Ureter (tissue), 1 donor: ENCODE measurements at regions not wholly inside any gene's neighbourhood (a gene's known extent, or its start where the extent isn't known, plus 50 kb on each side); places are given as distances from the start of the nearest gene placed in this dataset.

Experiments used
- DNase-seq: peaks from one replicate; pipeline ENCODE4 v3.0.0-alpha.2; 2020; ENCODE audit warnings: low spot score
- donor health status: DM: yes; HTN: yes; CAD: no.

DNA sequence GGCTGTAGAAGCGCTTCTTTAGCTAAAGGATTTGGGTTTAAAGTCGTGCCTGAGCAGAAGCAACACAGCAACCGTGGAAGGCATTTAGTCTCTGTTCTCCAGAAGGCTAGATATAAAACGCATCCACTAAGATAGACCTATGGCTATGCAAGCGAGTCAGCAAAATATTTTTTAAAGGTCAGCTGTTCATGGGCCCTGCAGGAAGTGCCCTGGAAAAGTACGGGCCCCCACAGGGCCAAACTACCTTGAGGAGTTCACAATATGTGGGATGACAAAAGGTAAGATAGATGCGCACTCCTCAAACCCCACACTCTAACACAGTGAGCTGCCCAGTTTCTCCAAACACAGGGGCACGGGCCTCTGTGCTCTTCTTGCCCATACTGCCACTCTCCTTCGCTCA lies 261.6 kb downstream of the VPS13C start:
- DNase-seq, result no peak

DNA sequence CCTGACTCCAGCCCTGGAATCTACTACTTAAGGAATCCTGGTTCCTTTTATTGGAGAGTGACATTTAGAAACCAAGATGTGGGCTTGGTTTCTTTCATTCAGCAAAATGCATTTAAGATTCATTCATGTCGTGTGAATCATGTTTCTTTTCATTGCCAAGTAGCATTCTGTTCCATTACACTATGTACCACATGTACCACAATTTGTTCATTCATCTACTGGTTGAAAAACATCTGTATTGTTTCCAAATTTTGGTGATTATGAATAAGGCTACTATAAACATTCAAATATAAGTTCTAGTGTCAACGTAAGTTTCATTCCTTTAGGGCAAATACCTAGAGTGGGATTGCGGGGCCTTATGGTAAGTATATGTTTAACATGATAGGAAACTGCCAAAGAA lies 264.2 kb downstream of the VPS13C start:
- DNase-seq, result no peak

DNA sequence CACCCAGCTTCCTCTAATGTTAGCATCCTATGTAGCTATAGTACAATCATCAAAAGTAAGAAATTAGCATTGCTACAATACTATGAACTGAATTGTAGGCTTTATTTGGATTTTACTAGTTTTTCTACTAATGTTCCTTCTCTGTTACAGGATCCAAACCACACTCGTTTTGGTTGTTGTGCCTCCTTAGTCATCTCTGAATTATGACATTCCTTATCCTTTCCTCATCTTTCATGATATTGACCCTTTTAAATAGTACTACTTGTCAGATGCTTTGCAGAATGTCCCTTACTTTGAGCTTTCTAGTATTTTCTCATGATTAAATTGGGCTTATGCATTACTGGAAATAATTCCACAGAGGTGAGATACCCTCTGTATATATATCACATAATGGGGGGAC lies 265.4 kb downstream of the VPS13C start:
- no peak for DNase-seq

DNA sequence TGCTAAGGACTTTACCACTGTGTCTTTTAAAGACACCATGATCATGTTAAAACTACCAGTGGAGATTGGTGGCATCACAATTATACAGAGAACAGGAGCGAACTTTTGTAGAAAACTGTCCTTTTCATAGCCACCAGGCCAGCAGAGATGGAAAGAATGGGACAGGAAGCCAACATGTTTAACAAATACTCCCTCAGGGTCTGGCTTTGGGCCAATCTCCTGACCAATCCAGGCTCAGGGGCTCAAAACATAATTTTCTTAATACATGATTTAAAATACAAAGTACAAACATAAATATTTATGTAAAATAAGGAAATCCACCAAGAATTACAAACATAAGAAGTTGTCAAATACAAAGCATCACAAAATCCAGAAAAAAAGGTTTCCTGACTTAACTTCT lies 266.0 kb downstream of the VPS13C start:
- DNase-seq, result no peak

DNA sequence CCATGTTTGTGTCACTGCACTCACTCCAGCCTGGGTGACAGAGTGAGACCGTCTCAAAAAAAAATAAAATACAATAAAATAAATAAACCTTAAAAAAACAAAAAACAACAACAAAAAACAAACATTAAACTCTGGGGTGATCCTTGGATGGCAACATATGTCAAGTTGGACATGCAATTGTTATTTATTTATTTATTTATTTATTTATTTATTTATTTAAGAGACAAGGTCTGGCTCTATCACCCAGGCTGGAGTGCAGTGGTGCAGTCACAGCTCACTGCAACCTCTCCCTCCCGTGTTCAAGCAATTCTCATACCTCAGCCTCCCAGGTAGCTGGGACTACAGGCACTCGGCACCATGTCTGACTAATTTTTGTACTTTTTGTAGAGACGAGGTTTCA lies 275.5 kb downstream of the VPS13C start:
- DNase-seq, result no peak

DNA sequence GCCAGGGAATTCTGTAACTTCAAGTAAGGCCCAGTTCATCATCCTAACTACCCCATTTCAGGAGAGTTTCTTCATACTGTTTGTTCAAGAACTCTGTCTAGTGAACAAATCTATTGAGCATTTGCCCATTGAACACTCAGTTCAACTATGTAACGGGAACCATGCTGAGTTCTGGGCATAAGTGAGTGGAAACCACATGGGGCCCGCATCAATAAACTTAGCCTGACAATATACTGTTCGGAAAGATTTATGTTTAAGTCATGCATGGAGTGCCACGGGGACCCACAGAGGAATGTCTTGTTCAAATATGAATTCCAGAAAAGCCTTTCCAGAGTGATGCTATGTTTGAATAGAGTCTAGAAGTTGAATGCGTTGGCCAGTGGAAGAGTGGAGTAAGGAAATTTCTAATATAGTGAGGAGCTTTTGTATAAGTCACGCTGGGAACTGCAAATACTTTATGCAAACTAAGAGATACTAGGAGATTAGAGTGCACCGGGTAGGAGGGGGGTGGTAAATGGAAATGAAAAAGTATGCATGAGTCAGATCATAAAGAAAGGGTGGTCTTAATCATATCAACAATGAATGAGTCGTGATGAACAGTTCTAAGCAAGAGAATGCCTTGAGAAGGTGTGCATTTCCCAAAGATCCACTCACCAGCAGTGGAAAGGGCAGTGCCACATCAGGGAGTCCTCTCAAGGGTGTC lies 279.8 kb downstream of the VPS13C start:
- DNase-seq, result no peak

DNA sequence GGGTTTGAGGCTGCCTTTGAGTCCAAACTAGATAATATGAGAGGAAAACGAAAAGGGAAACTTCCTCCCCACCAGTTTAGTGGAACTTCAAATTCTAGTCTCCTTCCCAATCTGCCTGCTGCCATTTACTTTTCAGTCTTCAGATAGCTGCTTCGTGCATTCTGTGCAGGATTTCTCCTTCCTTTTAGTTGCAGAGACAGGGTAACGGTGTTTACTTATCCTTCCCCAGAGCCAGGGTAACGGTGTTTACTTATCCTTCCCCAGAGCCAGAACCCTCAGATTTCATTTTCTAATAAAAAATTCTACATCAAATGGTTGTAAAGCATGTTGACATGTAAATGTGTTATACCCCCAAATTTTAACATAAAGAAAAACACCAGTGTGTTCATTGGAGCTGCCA lies 282.6 kb downstream of the VPS13C start:
- DNase-seq, result no peak

DNA sequence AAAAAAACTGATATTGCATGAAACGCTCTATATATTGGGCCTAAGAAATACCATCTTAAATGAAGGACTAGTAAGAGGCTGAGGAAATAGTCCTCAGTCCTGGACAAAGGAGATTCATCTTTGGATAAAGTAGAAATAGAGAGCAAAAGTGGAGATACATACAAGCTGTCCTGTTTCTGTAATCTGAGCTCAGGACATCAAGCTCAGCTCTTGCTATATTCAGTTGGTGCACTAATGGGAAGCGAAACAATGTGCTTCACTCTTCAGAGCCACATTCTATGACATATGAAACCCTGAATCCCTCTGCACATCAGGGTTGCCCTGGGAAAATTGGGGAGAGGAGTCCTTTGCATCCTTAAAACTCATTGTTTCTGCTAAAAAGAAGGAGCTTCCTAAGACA lies 290.7 kb downstream of the VPS13C start:
- no peak for DNase-seq

DNA sequence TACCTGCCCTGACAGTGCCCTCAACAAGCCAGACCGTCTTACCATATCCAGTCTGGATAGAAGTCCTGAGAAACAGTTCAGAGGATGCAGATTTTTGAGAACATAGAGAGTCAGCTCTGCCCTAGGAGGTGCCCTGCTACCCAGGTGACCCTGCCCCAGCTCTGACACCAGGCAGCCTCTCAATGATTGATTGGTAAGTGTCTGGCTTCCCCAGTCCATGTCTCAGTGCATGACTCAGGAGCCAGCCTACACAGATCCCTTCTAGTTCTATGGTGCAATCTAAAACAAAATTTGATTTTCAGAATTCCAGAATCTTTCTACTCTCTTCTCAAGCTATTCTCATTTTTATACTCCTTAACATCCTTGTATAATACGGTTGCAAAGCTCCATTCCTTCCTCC lies 292.1 kb downstream of the VPS13C start:
- no peak for DNase-seq

DNA sequence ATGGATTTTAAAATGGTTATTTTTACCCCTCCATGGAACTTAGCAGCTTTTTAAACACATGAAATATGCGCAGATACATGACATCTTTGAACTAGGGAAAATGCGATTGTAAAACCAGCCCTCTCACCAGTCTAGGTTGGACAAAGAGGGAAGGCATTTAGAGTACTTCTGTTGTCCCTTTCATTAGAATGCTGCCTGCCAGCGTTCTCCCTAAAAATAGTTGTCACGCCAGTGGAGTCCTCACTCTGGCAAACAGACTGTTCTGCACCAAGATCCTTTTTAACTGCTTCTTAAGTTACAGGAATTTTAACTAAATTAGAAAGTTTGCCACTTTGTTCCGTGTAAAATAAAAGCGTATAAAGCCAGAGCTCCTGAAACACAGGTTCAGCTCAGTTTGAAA lies 295.3 kb downstream of the VPS13C start:
- no peak for DNase-seq

DNA sequence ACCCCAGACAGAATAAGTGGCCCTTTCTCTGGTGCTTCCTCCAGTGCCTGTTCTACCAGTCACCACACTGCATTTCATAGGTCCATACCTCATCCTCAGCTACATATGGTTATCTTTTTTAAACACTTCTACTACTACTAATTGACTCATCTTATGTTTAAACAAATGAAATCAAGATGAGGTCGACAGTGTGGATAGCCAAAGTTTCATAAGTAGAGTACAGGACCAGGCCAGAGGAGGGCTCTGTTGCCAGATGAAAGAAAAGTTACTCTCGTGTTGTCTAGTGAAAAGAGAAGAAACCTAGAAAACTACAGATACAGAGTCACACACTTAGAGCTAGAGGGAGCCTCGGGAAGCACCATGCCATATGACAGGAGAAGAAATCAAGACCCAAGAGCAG lies 296.1 kb downstream of the VPS13C start:
- no peak for DNase-seq

DNA sequence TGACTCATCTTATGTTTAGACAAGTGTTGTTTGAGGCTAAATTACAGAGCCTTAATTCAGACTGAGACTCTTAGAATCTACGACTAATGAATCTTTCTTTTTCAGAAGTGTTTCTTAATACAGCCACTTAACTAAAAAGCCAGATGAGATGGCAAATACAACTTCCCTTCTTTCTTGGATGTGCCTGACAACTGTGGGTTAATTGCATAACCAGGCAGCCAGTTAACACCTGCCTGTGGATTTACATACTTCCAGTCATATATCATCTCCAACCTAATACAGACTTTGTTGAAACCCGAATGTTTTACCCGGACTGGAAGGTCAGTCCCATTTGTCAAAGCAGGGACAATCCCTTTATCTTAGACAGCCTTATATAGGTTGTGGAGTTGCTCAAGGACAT lies 297.6 kb downstream of the VPS13C start:
- no peak for DNase-seq

DNA sequence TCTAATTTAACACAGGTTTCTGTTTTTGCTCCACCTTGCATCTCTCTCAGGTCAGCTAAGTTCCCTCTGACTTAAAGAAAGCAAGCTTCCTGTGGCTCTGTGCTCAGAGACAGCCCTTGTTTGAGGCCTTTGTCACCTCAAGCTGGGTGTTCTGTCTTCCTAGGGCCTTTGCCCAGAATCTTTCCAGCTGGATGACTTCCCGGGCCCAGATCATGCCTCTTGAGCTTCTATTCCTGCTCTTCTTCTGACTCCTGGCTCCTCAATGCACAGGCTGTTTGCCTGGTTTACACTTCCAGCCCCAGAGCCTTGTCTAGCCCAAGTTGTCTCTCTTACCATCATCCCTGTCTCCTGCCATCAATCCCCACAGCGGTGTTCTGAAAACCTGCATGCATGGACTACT lies 300.6 kb downstream of the VPS13C start:
- no peak for DNase-seq

DNA sequence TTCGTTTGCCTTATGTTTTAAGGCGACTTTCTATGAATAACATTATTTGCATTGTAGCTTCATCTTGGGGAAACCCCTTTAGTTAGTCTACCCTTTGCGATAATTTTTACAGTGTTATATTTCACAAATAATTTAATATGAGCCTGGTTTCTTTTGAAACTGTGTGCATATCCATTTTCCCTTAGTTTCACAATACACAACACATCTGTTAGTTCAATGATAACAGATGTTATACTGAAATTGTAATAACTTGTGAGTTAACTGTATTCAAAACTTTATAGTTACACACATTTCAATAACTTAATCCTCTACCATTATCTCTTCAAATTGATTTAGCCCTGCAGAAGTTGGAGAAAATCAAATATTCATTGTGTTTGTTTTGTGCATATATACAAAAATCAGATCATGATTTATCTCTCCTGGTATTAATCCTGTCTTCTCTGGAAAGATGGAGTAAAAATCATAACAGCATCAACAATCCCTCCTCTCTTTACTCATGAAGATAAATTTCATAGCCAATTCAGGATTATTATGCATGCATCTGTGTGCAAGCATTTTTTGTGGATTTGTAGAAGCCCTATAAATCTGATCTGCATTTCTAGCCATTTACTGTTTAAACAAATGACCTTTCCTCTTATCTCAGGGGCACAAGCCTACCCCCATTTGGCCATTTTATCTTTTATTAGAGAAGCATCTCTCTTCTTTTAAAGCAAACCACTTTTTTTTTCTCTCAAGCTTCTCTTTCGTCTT lies 304.0 kb downstream of the VPS13C start:
- DNase-seq, result no peak

DNA sequence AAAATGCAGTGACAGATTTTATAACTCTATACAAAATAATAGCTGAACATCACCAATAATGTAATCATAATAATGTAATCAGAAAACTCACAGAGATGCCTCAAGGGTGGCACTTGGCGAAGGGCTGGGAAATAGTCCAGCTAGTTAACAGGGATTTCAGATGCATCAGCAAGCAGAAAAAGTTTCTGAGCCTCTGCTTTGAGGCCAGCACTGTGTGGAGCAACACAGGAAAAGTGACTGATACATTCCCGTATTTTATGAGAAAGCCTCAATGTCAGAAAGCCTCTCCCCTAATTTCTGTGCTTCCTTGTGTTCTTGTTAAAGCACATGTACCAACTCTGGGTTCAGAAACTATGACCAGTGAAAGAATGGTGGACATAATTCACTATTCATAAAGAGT lies 304.8 kb downstream of the VPS13C start:
- no peak for DNase-seq

DNA sequence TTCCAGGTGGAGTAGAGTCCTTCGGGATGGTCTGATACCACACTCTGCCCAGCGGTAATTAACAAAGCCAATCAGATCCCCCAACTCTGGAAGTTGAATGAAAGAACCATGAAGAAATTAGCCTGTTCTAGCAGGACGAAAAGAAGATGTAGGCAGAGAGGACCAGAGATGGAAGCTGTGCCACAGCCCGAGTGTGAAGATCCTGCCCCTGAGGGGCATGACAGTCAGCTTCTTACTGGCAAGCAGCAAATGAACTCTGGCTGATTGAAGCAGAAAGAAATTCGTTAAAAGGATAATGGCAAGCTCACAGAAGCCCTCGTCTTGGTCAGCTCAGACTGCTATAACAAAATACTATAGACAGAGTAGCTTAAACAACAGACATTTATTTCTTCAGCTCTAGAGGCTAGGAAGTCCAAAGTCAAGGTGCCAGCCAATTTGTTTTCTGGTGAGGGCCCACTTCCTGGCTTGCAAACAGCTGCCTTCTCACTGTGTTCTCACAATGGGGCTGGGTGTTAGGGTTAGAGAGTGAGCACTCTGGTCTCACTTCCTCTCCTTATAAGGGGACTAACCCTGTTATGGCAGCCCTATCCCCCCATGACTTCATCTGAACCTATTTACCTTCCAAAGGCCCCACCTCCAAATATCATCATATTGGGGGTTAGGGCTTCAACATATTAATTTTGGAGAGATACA lies 307.1 kb downstream of the VPS13C start:
- no peak for DNase-seq

DNA sequence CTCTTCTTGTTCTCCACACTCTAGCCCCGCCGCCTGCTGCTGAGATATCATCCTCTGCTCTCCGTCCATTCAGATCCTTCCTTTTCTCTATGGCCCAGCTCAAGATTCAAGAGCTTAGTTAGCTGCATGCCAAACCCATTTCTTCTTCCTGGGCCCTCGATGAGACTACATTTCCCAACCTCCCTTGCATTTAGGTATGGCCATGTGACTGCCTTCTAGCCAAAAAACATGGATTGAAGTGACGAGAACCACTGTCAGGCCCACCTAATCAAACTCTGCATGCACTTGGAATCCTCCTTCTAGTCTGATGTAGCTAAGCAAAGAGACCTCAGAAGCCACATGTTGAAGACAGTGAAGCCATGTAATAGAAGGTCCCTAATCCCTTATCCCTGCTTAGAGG lies 308.2 kb downstream of the VPS13C start:
- DNase-seq, result no peak

DNA sequence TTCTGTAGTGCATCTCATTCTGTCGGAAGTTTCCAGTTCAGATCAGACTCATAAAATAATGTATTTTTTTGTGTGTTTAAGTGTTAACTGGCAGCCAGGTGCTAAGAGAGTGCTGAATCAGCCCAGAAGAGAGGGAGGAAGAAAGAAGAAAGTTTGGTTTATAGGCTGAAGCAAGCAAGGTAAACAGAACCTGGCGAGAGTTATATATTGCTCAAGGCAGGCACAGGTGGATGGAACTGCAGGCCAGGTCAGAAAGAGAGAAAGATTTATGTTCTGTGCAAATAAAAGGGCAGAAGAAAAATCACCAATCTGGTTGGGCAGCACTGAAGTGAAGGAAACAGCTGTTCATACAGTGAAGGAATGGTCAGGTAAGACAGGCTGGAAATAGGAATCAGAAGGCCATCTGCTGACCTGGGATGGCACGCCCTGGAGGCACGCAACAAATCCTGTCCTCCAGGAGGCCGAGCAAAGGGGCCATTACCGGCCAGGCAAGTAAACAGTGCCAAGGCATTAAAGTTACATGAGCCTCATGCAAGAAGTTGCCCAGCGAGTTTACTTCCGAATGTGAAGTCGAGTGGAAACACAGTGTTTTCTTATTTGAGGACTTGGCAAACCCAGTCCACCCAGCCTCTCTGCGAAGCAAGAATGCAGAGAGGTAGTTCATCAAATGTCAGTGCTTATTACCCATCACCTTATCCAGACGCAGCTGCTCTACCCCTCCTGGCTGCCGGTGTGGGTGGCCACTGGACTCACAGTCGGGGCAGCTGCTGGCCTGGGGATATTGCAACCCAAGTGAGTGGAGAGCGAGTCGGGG lies 309.8 kb downstream of the VPS13C start:
- peak; percentile 69 for DNase-seq

DNA sequence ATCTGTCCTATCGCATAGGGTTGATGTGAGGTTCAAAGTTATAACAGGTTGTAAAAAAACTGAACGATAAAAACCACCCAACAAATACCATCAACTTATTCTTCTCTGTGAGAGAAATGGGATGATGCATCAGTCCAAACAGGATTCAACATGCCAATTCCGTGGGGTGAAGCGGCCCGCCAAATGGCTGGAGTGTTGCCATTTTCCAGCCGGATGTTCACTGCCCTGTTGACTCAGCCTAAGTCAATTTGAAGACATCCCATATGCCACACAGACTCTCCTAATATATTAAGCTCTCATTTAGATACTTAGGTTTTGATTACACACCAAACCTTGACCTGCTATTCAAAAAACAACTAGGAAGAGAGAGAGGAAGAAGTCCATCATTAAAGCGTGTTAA lies 311.1 kb downstream of the VPS13C start:
- no peak for DNase-seq

DNA sequence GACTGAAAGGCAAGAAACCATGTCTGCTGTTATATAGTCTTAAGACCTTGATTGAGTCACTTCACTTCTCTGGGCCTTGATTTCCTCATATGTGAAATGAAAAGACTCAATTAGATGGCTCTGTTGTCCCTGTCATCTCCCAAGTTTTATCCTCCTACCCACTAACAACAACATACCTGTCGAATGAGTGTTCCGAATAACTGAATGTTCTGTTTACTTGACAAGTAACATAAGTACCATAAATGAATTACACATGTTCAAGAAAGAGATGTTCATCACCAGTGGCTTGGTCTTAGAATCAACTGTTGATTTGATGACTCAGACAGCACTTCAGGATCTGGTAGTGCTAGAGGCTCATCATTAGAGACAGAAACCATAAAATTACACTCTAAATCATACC lies 311.7 kb downstream of the VPS13C start:
- DNase-seq, result no peak

DNA sequence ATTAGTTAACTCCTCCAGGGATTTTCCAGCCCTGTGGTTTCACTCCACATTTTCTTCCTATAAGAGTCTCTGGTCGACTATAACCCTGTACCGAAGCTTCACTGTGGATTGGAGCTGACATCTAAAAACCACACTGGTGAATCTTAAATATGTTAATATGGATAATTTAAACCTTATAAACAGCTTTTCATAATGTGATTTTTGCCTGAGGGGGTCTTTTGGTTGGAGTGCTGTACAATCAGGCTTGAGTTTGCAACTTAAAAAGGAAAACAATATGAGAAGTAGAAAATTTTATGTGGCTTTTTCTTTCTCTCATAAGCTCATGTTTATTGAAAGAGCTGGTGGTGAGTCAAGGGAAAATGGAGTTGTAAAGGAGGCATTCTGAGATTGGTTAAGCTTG lies 313.7 kb downstream of the VPS13C start:
- DNase-seq, result no peak

DNA sequence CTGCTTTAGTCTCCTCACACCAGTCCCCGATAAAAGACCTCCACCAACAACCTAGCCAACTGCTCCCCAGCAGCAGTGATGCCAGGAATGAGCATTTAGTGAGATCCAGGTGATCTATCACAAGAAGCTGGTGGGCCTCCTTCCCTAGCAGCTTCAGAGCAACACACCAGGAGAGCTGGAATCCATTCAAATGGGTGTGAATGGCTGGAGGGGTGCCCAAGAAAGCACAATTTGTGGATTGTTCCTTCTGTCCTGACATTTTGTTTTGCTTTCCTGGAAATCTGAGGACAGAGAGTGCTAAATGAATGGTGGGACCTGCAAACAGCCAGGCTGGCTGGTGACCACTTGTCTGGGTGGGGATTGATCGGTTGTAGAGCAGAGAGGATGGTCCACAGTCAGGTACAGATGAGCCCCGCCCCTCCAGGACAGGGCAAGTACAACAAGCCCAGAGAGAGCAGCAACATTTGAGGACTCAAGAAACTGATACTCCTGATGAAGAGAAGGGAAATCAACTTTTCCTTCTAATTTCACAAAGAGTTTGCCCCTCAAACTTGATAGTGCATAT lies 316.8 kb downstream of the VPS13C start:
- DNase-seq, result no peak
